Loucy (cell line): ENCODE measurements at regions not wholly inside any gene's neighbourhood (a gene's known extent, or its start where the extent isn't known, plus 50 kb on each side); places are given as distances from the start of the nearest gene placed in this dataset.

Source experiments
- H2AFZ ChIP-seq: fragments of 200-600 bp; sonication (generic); 2 replicates; pipeline ENCODE4 v1.6.0; 2016; ENCODE audit warnings: antibody characterized with exemption, mild to moderate bottlenecking, low read length, moderate library complexity
- H3F3A ChIP-seq: fragments of 200-600 bp; 2 replicates; pipeline ENCODE4 v1.6.0; 2016; ENCODE audit warnings: antibody characterized with exemption, low read depth, mild to moderate bottlenecking
- H3K27me3 ChIP-seq: fragments of 200-600 bp; sonication (generic); 2 replicates; pipeline ENCODE4 v1.6.1; 2014; ENCODE audit warnings: low read length, mild to moderate bottlenecking; ENCODE audit not compliant: insufficient read depth, poor library complexity, severe bottlenecking
- H3K36me3 ChIP-seq: fragments of 200-600 bp; sonication (generic); 2 replicates; pipeline ENCODE4 v1.6.1; 2016; ENCODE audit warnings: low read length; ENCODE audit not compliant: insufficient read depth
- H3K4me1 ChIP-seq: fragments of 200-600 bp; sonication (generic); 2 replicates; pipeline ENCODE4 v1.5.1; 2014; ENCODE audit warnings: low read length, mild to moderate bottlenecking; ENCODE audit not compliant: insufficient read depth, poor library complexity, severe bottlenecking
- H3K4me2 ChIP-seq: fragments of 200-600 bp; sonication (generic); 2 replicates; pipeline ENCODE4 v1.6.0; 2014; ENCODE audit warnings: antibody characterized with exemption, low read length, low read depth, mild to moderate bottlenecking; ENCODE audit not compliant: poor library complexity, severe bottlenecking
- H3K4me3 ChIP-seq: fragments of 200-600 bp; sonication (generic); 2 replicates; pipeline ENCODE4 v1.5.1; 2014; ENCODE audit warnings: low read length, mild to moderate bottlenecking, mixed read lengths; ENCODE audit not compliant: poor library complexity, severe bottlenecking
- H3K79me2 ChIP-seq: fragments of 200-600 bp; sonication (generic); 2 replicates; pipeline ENCODE4 v1.6.1; 2014; ENCODE audit warnings: low read length; ENCODE audit not compliant: insufficient read depth
- H3K9ac ChIP-seq: fragments of 200-600 bp; sonication (generic); 2 replicates; pipeline ENCODE4 v1.6.0; 2014; ENCODE audit warnings: mild to moderate bottlenecking, low read depth, low read length, moderate library complexity; ENCODE audit not compliant: poor library complexity, severe bottlenecking
- H3K9me2 ChIP-seq: fragments of 200-600 bp; sonication (generic); replicated peaks from 2 replicates; pipeline ENCODE4 v1.6.1; 2016; ENCODE audit warnings: low read depth, low read length, mixed read lengths
- H3K9me3 ChIP-seq: fragments of 200-600 bp; sonication (generic); 2 replicates; pipeline ENCODE4 v1.6.1; 2014; ENCODE audit warnings: mild to moderate bottlenecking, antibody characterized with exemption, low read length, low read depth; ENCODE audit not compliant: insufficient read depth
- H4K20me1 ChIP-seq: fragments of 200-600 bp; sonication (generic); 2 replicates; pipeline ENCODE4 v1.6.0; 2014; ENCODE audit warnings: antibody characterized with exemption, low read length, mild to moderate bottlenecking; ENCODE audit not compliant: insufficient read depth, poor library complexity, severe bottlenecking
- EZH2phosphoT487 ChIP-seq: fragments of 200-600 bp; IDR thresholded peaks from 2 replicates; pipeline ENCODE4 v1.6.1; 2018; ENCODE audit warnings: antibody characterized with exemption, mild to moderate bottlenecking, moderate library complexity, borderline replicate concordance
- TF ChIP-seq, protein P1 (sequence below): fragments of 200-600 bp; sonication (generic); conservative IDR thresholded peaks from 2 replicates; pipeline ENCODE4 v1.5.1; 2014; ENCODE audit warnings: mild to moderate bottlenecking, antibody characterized with exemption, low read length

DNA sequence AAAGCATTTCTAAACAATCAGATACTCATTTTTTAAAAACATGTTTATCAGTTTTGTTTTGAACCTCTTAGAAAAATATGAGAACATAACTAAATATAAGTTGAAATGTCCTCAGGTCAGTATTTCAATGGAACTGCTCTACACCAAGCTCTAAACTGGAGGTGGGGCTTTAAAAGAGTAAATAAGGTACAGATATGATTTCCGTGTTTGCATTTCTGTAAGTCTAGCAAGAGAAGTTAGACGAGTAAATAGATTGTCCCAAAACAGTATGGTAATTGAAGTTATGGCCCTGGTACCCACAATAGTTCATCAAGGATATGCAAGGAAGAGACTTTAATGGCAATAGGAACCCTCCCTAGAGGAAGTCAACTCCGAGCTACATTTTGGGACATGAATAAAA lies 115.1 kb upstream of the AKR1E2 start:
- Histone ChIP-seq H3K4me1 (no peaks in the 10 kb centered on the region), H3K4me3 (no peak overlapping the region), H3F3A (no peaks in the 10 kb centered on the region), H3K9me3 (no peaks in the 10 kb centered on the region), H2AFZ (no peak overlapping the region), H3K79me2 (no peaks in the 10 kb centered on the region), H3K9ac (no peak overlapping the region), H3K36me3 (no peaks in the 10 kb centered on the region), H4K20me1 (no peaks in the 10 kb centered on the region), H3K27me3 (no peaks in the 10 kb centered on the region), H3K9me2 (no peaks in the 10 kb centered on the region), H3K4me2 (no peak overlapping the region)
- TF ChIP-seq, protein P1, sequence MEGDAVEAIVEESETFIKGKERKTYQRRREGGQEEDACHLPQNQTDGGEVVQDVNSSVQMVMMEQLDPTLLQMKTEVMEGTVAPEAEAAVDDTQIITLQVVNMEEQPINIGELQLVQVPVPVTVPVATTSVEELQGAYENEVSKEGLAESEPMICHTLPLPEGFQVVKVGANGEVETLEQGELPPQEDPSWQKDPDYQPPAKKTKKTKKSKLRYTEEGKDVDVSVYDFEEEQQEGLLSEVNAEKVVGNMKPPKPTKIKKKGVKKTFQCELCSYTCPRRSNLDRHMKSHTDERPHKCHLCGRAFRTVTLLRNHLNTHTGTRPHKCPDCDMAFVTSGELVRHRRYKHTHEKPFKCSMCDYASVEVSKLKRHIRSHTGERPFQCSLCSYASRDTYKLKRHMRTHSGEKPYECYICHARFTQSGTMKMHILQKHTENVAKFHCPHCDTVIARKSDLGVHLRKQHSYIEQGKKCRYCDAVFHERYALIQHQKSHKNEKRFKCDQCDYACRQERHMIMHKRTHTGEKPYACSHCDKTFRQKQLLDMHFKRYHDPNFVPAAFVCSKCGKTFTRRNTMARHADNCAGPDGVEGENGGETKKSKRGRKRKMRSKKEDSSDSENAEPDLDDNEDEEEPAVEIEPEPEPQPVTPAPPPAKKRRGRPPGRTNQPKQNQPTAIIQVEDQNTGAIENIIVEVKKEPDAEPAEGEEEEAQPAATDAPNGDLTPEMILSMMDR, result no peak
- TF ChIP-seq EZH2phosphoT487, result no peak

DNA sequence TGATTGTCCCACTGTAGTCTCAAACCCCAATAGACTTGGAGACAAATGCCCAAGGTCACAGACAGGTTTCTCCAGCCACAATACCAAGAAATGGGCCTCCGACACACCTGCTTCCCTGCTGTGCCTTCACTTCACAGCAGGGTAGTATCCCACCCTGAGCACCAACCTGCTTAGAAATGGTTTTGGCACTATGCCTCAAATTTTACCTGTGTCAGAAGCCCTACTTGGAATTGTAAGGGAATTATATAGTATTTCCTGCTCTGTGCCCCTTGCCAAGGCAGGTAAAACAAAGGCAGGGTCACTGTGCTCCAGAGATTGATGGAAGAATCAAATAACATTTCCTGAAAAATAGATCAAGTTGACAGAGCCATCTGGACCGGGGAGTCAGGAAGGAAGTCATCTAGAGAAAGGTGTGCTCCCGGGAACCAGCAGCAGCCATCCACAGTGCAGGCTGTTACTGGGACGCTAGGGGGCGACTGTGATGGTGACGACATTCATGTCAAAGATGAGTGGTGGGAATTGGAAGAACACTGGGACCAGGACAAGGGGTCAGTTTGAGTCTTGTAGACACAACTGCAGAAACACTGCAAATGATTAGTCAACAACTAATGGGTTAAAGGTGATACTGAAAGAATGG lies 117.8 kb upstream of the AKR1E2 start:
- Histone ChIP-seq H3K9ac (no peak overlapping the region), H3F3A (no peaks in the 10 kb centered on the region), H3K27me3 (no peaks in the 10 kb centered on the region), H3K4me1 (no peaks in the 10 kb centered on the region), H3K79me2 (no peaks in the 10 kb centered on the region), H3K36me3 (no peaks in the 10 kb centered on the region), H3K9me3 (no peaks in the 10 kb centered on the region), H3K4me2 (no peak overlapping the region), H3K4me3 (no peak overlapping the region), H4K20me1 (no peaks in the 10 kb centered on the region), H3K9me2 (no peaks in the 10 kb centered on the region), H2AFZ (no peak overlapping the region)
- TF ChIP-seq EZH2phosphoT487, result no peak
- TF ChIP-seq, protein P1, result peak; percentile 64

DNA sequence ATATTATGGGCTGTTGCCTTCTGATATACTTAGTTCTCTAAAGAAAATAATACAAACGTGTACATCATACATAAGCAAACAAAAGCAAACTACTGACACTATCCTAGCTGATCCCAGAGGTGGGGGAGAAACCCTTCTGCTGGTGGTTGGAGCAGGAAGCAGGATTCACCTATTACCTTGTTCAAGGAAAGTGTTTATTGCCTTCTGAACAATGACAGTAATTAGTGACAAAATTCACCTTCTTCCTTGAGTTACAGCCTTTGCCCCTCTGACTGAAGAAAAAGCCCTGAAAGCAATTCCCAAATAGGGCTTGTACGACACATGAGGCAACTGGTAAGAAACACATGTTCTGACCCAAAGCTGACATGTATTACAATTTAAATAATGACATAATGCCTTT lies 118.8 kb upstream of the AKR1E2 start:
- Histone ChIP-seq H2AFZ (no peak overlapping the region), H3K4me3 (no peak overlapping the region), H3K9me2 (no peaks in the 10 kb centered on the region), H3K36me3 (no peaks in the 10 kb centered on the region), H3K79me2 (no peaks in the 10 kb centered on the region), H3K9ac (no peak overlapping the region), H3K27me3 (no peaks in the 10 kb centered on the region), H3K9me3 (no peaks in the 10 kb centered on the region), H3F3A (no peaks in the 10 kb centered on the region), H3K4me2 (no peak overlapping the region), H3K4me1 (no peaks in the 10 kb centered on the region), H4K20me1 (no peaks in the 10 kb centered on the region)
- TF ChIP-seq, protein P1, result no peak
- TF ChIP-seq EZH2phosphoT487, result no peak
